HG03097 (cell line): ENCODE measurements at regions not wholly inside any gene's neighbourhood (a gene's known extent, or its start where the extent isn't known, plus 50 kb on each side); places are given as distances from the start of the nearest gene placed in this dataset.

Experiments used
- ATAC-seq: cut with Tn5 transposase; IDR thresholded peaks from one replicate; pipeline ENCODE4 v1.9.1; 2021; ENCODE audit not compliant: unreplicated experiment, low FRiP score

DNA sequence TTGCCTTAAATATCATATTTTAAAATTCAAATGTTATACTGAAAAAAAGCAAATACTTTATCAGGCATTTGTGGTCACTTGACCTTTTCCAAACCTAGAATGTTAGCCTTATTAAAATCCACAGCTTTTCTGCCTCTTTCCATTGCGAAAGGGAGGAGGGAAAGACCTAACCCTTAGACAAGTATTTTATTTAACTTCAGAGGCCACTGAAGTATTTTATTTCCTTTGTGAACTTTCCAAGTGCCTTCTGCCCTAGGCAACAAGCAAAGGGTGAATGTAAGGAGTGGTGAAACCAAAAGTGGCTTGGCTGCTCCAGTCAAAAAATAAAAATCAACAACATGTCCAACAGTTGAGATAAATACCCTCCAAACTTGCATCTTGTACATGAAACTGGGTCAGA lies 376.1 kb downstream of the EFNA5 start:
- ATAC-seq = no peak

DNA sequence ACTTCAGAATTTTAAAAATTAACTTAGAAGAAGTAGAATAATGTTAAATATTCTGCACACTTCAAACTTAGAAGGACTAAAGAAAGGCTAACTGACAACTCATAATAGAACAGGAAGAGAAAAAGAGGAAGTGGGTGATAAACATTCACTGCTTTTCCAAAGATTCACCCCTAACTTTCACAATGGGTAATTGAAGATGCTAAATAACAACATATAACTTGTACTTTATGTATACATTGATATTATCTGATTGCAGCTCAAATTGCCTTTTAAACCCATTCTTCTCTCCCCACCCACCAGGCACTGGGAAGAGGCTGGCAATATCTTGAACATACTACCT lies 376.6 kb downstream of the EFNA5 start:
- peak; percentile 63 for ATAC-seq

DNA sequence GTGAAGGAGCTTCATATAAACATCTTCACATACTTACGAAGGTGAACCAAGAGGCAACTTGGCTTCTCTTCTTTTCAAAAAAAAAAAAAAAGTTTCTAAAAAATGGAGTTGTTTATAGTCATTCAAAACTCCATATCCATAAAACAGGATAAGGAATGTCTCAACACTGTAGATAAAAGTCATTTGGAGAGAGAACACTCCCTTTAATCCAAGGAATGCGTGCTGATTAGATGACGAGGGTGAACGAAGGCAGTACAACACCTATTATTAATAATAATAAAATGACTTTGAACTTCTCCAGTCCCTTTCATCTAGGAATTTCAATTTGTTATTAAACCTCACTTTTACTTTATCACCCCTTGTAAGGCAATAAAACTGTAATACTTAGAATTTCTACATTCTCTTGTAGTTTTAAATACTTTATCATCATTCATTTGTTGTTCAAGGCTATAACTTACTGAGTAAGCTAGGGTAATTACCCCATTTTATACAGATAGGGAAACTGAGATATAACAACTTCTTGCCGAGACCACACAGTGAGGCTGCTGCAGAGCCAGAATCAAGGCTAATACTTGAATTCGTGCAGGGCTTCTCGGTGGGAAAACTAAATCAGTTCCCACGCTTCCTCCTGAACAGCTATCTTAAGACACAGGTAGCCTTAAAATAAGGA lies 377.1 kb downstream of the EFNA5 start:
- no peak for ATAC-seq

DNA sequence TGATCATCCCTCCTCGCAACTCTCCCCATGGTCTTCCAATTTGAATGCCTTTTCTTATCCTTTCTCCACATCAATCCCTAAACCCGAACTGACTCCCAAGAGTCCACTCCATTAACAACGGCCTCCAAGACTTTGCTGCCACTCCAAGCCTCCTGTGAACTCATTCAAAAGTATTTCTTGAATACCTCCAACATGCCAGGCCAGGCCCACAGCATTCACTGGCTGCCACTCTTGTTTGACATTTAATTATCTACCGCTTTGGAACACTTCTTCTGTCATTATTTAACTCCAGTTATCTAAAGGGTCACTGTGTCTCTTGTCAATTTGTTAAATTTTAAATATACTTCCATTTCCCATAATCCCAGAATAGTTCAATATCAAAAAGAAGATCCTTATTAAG lies 378.9 kb downstream of the EFNA5 start:
- ATAC-seq = no peak

DNA sequence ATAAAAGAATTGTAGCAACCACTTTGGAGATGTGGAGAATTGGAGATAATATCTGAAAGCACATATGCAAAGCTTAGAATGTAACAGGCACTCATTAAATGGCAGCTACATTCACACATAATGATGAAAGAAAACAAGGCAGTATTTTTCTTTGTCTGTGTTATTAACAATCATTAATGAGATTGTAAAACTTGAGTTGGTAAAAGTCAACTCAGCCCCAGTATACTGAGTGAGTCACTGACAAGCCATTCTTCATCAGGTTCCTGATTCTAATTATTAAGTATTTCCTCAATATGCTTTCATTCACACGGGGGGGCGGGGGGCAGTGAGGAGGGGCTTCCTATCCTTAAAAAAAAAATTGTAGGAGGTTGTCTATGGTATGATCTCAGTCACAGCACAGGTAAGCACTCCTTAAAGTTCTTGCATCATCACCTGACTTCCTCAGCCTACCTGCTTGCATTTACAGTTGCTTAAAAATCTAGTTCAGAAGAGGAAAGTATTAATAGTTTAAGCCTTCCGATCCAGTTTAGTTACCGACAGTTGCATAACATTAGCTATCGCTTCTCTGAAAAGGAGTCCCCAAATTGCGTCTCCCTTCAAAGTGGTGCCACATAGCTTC lies 379.8 kb downstream of the EFNA5 start:
- no peak for ATAC-seq

DNA sequence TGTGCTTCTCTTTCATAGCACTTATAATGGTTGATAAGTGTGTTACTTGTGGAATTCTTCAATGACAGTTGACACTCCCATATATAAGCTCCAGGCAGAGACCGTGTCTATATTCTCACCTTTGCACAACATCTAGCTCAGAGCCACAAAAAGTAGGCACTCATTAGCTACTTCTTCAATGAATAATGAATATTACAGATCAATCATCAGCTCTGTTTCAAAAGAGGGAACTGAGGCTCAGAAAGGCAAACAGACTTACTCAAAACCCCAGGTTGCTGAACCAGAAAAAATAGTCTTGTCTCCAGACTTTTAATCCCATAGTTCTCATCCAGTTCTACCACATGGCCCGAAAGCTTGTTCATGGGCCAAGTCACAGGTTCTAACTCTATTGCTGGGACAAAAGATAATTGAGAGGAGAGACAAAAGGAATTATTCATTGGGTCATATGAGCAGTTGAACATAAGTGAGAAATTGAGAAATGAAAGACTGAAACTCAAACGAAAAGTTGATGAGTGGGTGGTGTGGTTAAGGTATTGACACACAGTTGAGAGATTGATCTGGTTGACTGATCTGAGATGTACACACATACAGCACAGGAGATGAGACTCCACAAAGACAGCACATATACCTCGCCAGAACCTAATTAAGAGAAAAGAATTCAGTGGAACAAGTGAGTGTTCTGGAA lies 381.6 kb downstream of the EFNA5 start:
- peak; percentile 85 for ATAC-seq

DNA sequence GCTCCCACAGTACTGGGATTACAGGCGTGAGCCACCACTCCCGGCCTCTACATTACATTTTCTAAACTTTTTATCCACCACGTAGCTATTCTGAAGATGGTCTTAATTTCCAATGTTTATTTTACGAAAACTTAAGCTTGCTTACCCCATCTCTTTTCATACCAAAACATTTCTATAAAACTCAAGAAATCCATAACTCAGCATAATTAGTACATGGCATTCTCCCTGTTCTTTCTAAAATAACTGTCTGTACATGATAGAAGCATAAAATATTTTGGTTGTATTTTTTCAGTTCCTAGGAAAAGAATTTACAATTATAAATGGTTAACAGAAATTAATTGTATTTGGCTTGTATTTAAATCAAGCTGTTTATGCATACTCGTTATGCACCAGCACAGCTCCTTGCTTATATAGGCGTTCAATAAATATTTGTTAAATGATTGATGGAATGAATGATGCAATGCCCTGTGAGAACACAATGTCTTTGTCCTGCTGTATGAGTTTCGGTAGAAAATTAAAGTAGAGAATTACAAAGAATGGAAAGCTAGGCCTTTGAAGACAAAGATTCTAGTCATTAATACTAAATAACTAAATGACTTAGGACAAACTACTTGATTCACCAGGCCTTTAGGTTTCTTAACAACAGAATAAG lies 384.2 kb downstream of the EFNA5 start:
- no peak for ATAC-seq

DNA sequence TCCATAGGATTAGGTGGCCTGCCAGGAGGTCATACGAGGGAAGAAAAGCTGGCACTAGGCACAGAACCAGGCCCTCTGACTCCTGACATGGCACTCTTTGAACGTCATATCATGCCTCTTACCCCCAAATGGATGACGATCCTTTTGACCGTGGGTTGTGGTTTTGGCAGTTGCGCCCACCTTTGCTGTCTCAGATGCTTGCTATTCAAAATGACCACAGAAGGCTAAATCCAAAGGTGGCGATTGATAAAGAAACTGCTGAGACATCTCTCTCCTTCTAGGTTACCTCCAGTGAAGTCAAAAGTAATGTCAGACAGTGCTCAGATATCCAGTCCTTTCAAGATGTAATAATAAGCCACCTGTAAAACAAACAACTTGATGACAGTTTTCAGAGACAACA lies 385.0 kb downstream of the EFNA5 start:
- no peak for ATAC-seq

DNA sequence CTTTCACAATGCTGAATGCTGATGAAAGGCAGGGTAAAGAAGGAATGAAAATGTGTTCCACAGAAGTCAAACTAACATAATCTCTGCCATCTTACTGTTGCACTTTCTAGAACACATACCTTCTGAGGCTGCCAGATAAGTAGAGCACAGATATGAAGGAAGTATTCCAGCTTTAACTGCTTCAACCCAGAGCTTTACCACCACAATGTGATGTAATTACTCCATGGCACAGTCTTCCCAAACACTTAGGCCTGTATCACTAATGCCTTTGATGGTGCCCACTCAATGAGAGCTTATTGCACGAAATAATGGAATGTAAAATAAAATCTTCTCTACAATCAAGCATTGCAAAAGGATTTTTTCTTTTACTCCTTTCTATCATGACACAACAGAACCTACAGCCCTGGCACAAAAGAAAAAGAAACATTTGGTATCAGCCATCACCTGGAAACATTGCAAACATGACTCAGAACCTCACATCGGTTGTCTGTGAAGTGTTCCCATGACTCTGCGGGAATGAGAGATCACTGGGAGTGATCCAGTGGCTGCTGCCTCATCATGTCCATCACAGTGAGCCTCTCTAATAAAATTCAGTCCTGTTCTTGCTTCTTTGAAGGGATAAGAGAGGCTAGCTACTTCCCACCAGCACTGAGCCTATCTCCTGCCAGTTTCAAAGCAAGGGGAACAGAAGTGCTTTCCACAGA lies 385.8 kb downstream of the EFNA5 start:
- ATAC-seq = no peak

DNA sequence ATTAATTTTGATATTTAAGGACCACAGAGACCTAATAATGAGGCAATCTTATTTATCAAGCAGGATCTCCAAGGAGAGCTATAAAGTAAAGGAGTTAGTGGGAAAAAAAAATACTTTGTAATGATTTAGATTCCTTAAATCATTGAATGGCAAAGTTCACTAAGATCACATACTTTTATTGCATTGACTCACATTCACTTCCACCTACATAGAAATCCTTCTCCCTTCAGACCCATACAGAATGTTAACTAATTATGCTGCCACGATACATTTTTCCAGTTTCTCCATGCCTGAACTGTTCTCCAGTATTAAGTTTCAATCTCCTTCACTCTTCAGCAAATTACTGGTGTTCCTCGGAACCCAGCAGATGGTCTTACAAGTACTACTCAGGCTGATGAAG lies 388.7 kb downstream of the EFNA5 start:
- no peak for ATAC-seq

DNA sequence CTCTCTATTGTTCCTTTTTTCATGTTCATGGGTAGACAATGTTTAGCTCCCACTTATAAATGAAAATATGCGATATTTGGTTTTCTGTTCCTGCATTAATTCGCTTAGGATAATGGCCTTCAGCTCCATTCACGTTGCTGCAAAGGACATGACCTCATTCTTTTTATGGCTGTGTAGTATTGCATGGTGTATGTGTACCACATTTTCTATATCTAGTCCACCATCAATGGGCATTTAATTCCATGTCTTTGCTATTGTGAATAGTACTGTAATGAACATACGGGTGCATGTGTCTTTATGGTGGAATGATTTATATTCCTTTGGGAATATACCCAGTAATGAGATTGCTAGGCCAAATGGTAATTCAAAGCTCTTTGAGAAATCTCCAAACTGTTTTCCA lies 392.0 kb downstream of the EFNA5 start:
- ATAC-seq = no peak

DNA sequence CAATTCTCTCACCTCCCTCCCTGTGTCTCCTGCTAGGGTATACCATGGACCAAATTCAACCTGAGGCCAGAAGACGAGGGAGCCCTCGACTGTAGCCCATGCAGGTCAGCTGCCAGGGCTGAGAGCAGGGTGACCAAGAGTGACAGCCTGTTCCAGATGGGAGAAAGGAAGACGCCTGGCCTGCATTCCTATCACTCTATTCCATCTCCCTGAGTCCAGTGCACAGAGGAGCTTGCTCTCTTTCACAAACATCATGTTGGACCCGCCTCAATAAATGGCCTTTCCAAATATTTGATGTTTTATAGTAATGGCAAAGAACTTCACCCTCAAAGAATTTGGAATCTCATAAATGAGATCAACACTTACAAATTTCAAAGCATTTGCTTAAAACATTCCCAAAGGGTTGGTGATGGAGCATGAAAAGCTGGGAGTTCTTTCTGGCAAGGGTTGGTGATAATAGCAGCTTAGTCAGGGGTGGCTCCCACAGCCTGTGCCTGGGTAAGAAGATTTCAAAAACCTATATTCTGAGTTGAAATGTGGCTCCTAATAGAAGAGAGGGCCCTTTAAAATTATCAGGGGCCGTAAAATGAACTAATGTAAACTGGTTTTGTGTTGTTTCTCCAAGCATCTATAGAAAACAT lies 393.1 kb downstream of the EFNA5 start:
- no peak for ATAC-seq

DNA sequence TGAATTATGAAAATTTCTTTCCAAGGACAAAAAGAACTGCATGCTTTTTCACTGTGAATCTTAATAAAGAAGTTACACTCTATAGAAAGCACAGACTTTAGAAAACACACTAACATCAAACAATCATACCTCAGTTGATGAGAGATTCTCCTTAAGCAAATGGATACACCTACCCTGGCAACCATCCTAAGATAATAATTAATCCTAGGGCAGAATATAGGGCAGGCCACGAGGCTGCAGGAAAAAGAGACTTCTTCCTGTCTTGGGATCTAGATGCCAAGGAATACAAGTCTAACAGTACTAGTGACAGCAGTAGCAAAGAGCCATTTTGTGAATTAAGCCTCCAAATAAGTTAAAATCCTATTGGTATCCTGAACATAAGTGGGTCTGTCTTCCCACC lies 395.4 kb downstream of the EFNA5 start:
- ATAC-seq = no peak

DNA sequence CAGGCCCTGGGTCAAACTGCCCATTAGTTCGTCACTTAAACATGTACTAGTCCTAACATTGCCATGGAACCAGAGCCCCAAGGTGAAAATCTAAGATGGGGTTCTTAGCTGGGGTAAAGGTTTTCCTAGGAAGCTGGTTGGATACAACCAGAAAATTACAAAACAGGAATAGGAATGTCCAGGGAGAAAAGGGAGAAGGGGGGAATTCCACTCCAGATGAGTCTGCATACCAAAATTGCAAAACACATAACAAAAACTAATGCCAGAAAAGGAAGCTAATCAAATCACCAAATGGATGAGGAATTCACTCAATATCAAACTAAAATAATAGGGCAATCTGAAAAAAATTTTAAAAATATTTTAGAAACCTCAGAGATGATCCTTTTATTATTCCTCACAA lies 396.2 kb downstream of the EFNA5 start:
- no peak for ATAC-seq

DNA sequence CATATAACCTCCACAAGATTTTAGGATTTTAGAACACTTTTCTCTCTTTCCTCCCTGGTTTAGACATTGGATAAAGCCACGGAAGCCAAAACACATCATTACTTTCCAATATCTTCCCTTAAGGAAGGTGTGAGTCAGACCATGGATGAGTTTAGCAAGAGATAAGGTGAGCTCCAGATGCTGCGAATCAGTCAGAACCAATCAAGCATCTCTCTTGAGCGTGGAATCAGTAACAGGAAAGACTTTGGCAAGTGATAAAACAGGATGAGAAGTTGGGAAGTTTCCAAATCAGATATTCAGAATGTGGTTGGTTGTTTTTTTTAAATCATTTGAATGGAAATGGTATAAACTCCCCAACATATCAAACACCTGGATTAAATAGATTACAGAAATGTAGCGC lies 397.8 kb downstream of the EFNA5 start:
- ATAC-seq = no peak

DNA sequence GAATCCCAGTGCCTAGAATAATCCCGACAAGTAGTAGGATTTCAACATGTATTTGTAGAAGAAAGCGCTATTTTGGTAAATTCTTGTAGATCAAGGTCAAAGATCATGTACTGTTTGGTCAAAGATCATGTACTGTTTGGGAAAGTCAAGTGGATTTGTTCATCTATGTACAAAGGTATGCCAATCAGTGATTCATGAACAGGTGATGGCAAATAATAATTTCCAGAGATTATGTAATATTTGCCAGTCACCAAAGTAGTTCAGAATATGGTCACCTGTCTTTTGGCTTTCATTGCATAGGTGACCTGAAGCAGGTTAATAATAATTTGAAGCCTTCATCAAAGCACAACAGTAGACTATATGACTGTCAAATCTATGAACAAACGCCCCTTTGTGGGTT lies 398.2 kb downstream of the EFNA5 start:
- no peak for ATAC-seq

DNA sequence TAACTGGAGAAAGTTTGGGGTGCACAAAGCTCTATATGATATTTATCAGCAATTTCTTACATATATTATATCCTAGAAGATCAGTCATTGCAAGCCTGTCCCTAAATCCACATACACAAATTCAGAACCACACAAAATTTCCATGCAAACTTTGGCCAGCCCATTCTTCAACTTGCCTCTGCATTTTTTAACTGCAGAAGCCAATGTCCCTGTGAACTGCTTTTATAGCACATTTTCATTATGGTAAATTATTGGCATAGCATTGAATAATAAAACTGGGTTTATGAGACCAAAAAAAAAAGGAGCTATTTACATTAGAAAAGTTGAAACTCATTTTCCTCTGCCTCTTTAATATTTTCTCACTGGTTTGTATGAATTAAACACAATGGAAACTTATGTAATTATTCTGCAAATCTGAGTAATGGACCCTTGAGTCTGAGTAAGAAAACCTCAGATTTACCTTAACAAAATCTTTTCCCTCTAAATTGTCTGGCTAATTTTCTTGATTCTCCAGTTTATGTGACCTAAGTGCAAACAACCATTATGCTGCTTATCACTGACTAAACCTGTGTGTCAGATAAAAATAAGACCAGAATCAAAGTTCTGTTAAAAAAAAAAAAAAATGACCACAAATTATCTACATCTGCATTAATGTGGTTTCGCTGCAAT lies 398.9 kb downstream of the EFNA5 start:
- ATAC-seq = no peak

DNA sequence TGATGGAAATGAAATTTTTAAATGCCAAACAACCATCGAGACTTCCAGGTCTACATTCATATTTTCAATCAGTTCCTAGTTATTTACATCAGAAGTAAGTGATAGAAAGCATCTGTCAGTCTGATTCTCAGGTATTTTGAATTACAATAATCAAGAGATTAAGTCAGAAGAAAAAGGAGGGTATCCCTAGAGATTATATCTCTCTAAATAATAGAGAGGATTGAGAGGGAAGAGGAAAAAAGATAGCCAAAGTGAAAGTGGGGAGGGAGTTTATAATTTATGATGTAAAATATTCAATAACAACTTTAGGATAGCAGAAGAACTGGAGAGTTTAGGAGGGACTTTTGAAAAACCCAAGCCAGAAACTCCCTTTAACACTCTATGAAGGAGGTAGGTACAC lies 400.2 kb downstream of the EFNA5 start:
- ATAC-seq = no peak

DNA sequence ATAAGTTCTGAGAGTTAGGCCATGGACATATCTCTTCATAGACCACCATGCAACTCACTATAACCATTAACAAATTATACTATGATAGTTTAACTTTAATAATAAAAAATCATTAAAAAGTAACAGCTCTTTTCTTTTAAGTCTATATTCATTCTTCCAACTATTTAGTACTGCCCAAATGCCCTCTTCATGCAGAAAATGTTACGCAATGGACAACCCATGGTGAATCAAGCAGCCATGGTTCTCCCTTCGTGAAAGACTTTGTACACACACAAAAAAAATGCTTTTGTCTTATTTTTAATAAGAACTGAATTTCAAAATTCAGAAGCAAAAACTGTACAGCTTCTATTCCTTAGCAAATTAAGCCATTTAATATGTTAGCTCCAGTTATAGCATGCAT lies 401.1 kb downstream of the EFNA5 start:
- no peak for ATAC-seq

DNA sequence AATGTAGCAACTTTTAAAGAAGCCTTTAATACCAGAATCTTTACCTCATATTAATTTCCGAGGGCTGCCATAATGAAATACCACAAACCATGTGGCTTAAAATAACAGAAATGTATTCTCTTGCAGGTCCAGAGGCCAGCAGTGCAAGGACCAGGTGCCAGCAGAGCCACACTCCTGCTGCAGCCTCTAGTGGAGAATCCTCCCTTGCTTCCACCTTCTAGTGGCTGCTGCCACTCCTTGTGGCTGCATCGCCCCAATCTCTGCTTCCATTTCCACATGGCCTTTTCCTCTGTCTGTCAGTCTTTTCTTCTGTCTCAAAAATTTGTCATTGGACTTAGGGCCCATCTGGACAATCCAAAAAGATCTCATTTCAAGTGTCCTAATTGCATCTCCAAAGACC lies 401.5 kb downstream of the EFNA5 start:
- ATAC-seq = no peak
